Gastrocnemius medialis (tissue), 4 donors: ENCODE measurements at regions not wholly inside any gene's neighbourhood (a gene's known extent, or its start where the extent isn't known, plus 50 kb on each side); places are given as distances from the start of the nearest gene placed in this dataset.

Source experiments
- CTCF ChIP-seq, 5 experiments: fragments of 450-650 bp in 3 of 5; fragments of 200-600 bp in 2 of 5; sonication (generic) in 2 of 5; IDR thresholded peaks in 4 of 5; conservative IDR thresholded peaks in 1 of 5; 1 replicate in 4 of 5; 2 replicates in 1 of 5; pipeline ENCODE4 v1.5.1; 2016 to 2019; ENCODE audit warnings: antibody characterized with exemption in 5 of 5, mild to moderate bottlenecking in 3 of 5, moderate library complexity in 3 of 5
- POLR2A ChIP-seq, 2 donors: fragments of 450-650 bp; IDR thresholded peaks; one replicate each; pipeline ENCODE4 v1.6.1; 2017; ENCODE audit warnings: antibody characterized with exemption in 2 of 2, mild to moderate bottlenecking in 2 of 2, moderate library complexity in 2 of 2

GRCh38 chr5:23024470-23024869, 171.3 kb upstream of the CDH12 start:
- TF ChIP-seq CTCF (IDR thresholded peaks at IDR 0.05 in 4 of 5, conservative IDR thresholded peaks at IDR 0.05 in 1 of 5), result no peak
- TF ChIP-seq POLR2A (IDR thresholded peaks at IDR 0.05), result no peak
